Right lobe of liver (tissue), 4 donors: ENCODE measurements at regions not wholly inside any gene's neighbourhood (a gene's known extent, or its start where the extent isn't known, plus 50 kb on each side); places are given as distances from the start of the nearest gene placed in this dataset.

Experiments used
- CTCF ChIP-seq, 4 donors: fragments of 200-600 bp in 3 of 4; fragments of 450-650 bp in 1 of 4; IDR thresholded peaks; one replicate each; pipeline versions ENCODE4 v1.5.1 to v1.8.0; 2016 to 2022; ENCODE audit warnings: antibody characterized with exemption in 4 of 4, mild to moderate bottlenecking in 2 of 4
- POLR2A ChIP-seq: fragments of 450-650 bp; IDR thresholded peaks from one replicate; pipeline ENCODE4 v1.6.1; 2017; ENCODE audit warnings: antibody characterized with exemption, mild to moderate bottlenecking
- donor health status: DM: no; HTN: no; CAD: no.
- donor health status: DM: no; HTN: no; CAD: no.
- donor health status: DM: no; HTN: yes; CAD: no.

GRCh38 chr6:133106934-133107333 is 134.2 kb upstream of the EYA4 start:
- TF ChIP-seq CTCF (IDR thresholded peaks at IDR 0.05): no peak
- no peak for TF ChIP-seq POLR2A
